Testis (tissue), 2 donors: ENCODE measurements at regions not wholly inside any gene's neighbourhood (a gene's known extent, or its start where the extent isn't known, plus 50 kb on each side); places are given as distances from the start of the nearest gene placed in this dataset.

Source experiments
- DNase-seq: peaks from one replicate; pipeline ENCODE4 v3.0.0-alpha.2; 2019
- H3K27ac ChIP-seq, 2 donors: fragments of 200-600 bp; sonication (generic); one replicate each; pipeline ENCODE4 v1.5.1; 2019
- H3K27me3 ChIP-seq: fragments of 200-600 bp; sonication (generic); one replicate; pipeline ENCODE4 v1.5.1; 2019
- H3K36me3 ChIP-seq: fragments of 200-600 bp; sonication (generic); one replicate; pipeline ENCODE4 v1.5.1; 2017; ENCODE audit warnings: low read depth; ENCODE audit errors: missing control alignments
- H3K4me1 ChIP-seq: fragments of 200-600 bp; sonication (generic); one replicate; pipeline ENCODE4 v1.5.1; 2019
- H3K4me3 ChIP-seq, 2 donors: fragments of 200-600 bp; sonication (generic); one replicate each; pipeline ENCODE4 v1.5.1; 2017 to 2019
- H3K9me3 ChIP-seq: fragments of 200-600 bp; sonication (generic); one replicate; pipeline ENCODE4 v1.5.1; 2017
- CTCF ChIP-seq, 3 experiments: fragments of 450-650 bp in 2 of 3; fragments of 200-600 bp in 1 of 3; sonication (generic) in 1 of 3; IDR thresholded peaks; one replicate each; pipeline ENCODE4 v1.5.1; 2016 to 2019; ENCODE audit warnings: antibody characterized with exemption in 3 of 3, mild to moderate bottlenecking in 2 of 3, moderate library complexity in 1 of 3
- POLR2A ChIP-seq: fragments of 450-650 bp; IDR thresholded peaks from one replicate; pipeline ENCODE4 v1.6.1; 2017; ENCODE audit warnings: antibody characterized with exemption, mild to moderate bottlenecking, moderate library complexity
- WGBS, 2 donors: methylation state at CpG; one replicate each; pipeline ENCODE4 v1.1.5; 2018; 5-methylcytosine and 5-hydroxymethylcytosine counted together
- intact Hi-C: fragments of 100-400 bp; cut with DNase I; formaldehyde crosslinking; loops from one replicate; pipeline ENCODE4 v1.15.1; 2023; ENCODE audit warnings: low total_unique reads

DNA sequence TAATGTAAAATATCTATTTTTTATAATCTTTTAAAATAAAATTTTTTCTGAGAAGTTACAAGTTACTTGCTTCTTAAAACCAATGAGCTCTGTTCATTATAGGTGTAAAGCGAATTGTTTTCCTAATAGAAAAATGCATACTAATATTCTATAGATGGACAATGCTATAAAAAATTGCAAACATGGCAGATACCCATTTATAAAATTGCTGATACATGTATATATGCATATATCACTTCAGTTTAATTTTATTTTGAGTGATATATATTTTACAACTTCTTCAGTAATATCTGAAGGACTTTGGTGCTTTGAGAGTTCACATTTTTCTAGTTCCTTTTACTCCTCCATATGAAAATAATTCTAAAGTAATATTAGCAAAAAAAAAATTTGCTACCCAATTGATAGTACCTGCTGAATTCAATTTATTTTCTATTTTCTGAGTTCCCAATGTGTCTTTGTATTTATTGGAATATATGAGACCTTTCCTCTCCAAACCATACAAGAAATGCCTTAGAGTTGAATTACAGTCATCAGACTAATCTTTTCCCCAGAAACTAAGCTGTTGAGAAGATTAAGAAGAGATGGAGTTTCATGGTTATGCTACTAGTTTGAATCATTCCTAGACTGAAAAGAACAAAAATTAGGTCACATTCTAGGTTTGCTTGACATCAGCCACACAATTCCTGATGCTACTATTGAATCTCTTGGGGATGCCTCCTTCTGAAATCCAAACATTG is 1937.5 kb upstream of the SEL1L start:
- TF ChIP-seq POLR2A = no peak
- TF ChIP-seq CTCF (IDR thresholded peaks at IDR 0.05) = no peak
- H3K27ac ChIP-seq = no peak overlapping the region
- no peak overlapping the region for H3K4me3 ChIP-seq
- no peak for DNase-seq
- H3K9me3 ChIP-seq = no peaks in the 10 kb centered on the region
- intact Hi-C loops = no loop called here
- 89 to 95% methylated on average over 1 of the region's 1 CpG for WGBS, 2 donors
- H3K4me1 ChIP-seq = no peaks in the 10 kb centered on the region
- no peaks in the 10 kb centered on the region for H3K27me3 ChIP-seq
- H3K36me3 ChIP-seq = no peaks in the 10 kb centered on the region

DNA sequence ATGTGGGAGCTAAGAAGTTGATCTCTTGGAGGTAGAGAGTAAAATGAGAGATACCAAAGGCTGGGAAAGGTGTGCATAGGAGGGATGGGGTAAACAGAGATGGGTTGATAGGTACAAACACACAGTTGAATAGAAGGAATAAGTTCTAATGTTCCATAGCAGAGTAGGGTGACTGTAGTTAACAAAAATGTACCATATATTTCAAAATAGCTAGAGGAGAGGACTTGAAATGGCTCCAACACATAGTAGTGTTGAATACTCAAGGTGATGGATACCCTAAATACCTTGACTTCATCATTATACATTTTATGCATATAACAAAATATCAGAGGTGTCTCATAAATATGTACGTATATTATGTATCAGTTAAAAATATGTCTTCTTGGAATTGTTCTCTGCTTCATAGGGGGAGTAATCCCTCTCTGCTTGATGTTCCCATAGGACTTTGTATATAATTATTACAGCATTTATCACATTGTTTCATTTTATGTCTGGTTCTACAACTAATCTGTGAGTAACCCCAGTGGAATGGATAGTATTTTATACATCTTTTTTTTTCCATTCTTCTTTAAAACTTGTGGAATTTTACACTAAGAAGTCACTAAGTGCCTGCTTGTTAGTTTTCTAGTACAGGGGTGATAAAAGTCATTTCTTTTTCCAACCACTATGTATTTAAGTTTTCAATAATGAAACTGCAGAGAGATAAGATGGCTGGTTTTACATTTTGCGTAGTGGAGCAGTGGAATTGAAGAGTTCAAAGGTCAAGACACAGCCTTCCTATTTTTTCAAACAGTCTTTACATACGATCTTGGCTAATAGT is 1940.0 kb upstream of the SEL1L start:
- H3K36me3 ChIP-seq = no peaks in the 10 kb centered on the region
- intact Hi-C loops = no loop called here
- no peak overlapping the region for H3K27ac ChIP-seq
- no peak overlapping the region for H3K4me3 ChIP-seq
- no peak for DNase-seq
- H3K27me3 ChIP-seq = no peaks in the 10 kb centered on the region
- TF ChIP-seq CTCF (IDR thresholded peaks at IDR 0.05) = no peak
- TF ChIP-seq POLR2A = no peak
- 77 to 82% methylated on average over 3 of the region's 3 CpGs for WGBS, 2 donors
- H3K9me3 ChIP-seq = no peaks in the 10 kb centered on the region
- no peaks in the 10 kb centered on the region for H3K4me1 ChIP-seq

DNA sequence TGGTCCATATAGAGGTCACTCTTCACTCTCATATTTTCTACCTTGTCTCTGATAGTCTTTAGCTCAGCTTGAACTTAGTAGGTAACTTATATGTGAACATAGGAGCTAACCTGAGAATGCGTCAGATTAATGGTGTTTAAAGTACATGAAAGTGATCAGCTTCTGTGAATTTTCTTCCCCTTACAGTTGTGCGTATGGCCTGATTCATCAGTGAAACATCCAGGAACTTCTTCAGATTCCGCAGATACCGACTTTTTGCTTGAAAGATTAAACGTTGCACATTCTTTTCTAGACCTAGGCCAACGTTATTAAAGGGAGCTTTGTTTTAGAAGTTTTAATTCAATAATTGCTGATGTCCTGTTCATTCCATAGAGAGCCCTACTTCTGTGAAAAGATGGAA is 1945.1 kb upstream of the SEL1L start:
- H3K4me1 ChIP-seq = no peaks in the 10 kb centered on the region
- intact Hi-C loops = no loop called here
- H3K36me3 ChIP-seq = no peaks in the 10 kb centered on the region
- no peak overlapping the region for H3K4me3 ChIP-seq
- no peak for DNase-seq
- H3K27ac ChIP-seq = no peak overlapping the region
- TF ChIP-seq POLR2A (no peak), CTCF (IDR thresholded peaks at IDR 0.05) (no peak)
- H3K9me3 ChIP-seq = no peaks in the 10 kb centered on the region
- 84 to 85% methylated on average over 6 of the region's 6 CpGs for WGBS, 2 donors
- no peaks in the 10 kb centered on the region for H3K27me3 ChIP-seq

GRCh38 chr14:83483063-83483462 is 1949.4 kb upstream of the SEL1L start:
- Histone ChIP-seq H3K9me3 (no peaks in the 10 kb centered on the region), H3K36me3 (no peaks in the 10 kb centered on the region), H3K4me1 (no peaks in the 10 kb centered on the region), H3K27ac (no peak overlapping the region), H3K27me3 (no peaks in the 10 kb centered on the region), H3K4me3 (no peak overlapping the region)
- no peak for DNase-seq
- TF ChIP-seq CTCF (IDR thresholded peaks at IDR 0.05) (no peak), POLR2A (no peak)
- intact Hi-C loops = no loop called here
- 75 to 77% methylated on average over 1 of the region's 1 CpG for WGBS, 2 donors
